AG20443 (cell line): ENCODE measurements at regions not wholly inside any gene's neighbourhood (a gene's known extent, or its start where the extent isn't known, plus 50 kb on each side); places are given as distances from the start of the nearest gene placed in this dataset.
A peak's percentile ranks its signal among the peaks of the same experiment; 100 is the strongest.
"Not testable (repeated sequence)": the region's sequence is repeated elsewhere in the genome, so short reads cannot be mapped to it uniquely, and the experiment has no call there.

Source experiments
- DNase-seq: peaks from one replicate; pipeline ENCODE4 v3.0.0; 2012; ENCODE audit warnings: low spot score, mixed read lengths

DNA sequence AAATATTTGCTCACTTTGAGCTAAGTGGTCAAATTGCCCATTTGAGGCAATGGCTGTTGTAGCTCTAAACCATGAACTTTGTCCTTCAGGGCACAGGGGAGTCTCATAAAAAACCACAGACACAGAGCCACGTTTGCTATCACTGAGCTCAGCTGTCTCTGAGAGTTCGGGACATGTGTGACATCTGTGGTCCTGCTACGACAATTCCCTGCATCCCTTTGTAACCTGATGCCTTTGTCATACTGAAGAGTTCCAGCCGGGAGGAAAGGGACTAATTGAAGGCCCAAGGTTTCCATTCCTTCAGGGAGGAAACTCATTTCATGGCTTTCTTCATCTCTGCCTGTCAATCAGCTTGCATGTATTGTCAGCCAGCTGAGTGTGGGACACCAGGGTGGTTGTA is 599.4 kb upstream of the CDH5 start:
- no peak for DNase-seq

DNA sequence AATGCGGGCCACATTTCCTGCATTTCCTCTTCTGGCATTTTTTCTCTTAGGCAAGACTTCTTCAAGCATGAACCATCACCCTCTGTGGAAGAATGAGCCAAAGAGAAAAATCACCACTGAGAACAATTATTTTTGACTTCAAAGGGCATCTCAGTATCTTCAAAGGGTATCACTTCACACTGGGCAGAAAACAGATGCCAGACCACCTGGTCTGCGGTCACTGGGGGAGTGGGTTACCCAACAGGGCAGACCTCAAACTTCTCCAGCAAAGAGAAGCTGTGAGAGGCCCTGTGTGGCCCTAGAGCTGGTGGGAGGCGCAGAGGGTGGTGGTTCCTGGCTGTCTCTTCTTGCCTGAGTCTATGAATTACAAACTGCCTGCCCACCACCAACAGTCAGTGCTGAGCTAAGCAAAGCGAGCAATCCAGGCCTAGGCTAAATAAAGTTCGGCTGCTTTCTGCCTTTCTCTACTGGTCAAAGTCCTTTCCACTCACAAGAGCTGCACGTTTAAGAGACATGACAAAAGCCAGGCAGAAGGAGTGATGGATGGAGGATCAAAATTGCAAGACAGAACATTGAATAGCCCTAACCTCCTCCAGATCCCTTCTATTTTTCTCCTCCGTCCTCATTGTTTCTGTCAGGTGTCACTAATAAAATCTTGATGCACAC is 602.7 kb upstream of the CDH5 start:
- DNase-seq, result no peak

DNA sequence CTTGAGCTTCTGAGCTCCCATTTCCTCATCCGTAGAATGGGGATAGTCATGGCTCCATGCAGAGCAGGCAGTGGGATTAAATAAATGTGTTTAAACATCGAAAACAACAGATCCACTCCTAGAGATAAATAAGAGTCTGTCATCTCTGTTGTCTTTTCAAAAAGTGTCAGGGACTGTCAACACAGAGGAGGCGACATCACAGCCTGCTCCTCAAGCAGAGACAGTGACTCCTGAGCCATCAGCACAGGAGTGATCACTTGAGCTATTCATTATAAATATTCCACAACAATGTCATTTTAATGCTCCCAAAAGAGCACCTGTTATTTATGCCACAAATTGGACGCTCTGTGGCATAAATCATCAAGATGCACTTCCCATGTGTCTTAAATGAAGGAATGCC is 605.6 kb upstream of the CDH5 start:
- no peak for DNase-seq

DNA sequence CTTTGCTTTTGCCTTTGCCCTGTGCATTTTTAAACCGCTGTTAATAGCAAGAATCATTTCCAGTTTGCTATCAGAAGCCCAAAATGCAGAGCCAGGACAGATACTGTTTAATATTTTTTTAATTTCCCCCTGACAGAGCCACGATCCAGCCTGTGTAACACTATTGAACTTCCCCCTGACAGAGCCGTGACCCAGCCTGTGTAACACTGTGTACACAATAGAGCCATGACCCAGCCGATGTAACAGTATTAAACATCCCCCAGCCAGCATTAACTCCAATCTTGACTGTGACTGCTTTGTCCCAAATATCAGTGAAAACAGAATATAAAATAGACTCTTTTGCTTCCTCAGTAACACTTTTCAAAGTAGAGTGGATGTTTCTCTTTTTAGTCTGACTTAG is 607.9 kb upstream of the CDH5 start:
- DNase-seq, result no peak

DNA sequence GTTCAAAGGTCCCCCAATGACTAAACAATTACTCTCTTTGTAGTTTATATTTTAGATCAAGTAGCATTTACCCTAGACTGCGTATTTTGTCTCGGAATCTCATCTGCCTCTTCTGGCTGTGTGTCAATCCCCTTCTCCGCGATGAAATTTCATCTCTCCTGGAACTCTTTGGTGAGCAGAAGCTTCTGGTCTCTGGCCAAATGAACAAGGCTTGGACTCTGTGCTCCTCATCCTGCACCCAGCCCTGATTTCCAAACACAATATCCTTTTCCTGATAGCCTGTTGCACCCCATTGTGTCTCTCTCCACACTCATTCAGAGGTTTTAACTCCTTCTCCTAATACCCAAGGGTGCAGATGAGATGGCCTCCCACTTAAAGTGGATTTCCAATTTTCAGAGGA is 609.4 kb upstream of the CDH5 start:
- DNase-seq, result no peak

DNA sequence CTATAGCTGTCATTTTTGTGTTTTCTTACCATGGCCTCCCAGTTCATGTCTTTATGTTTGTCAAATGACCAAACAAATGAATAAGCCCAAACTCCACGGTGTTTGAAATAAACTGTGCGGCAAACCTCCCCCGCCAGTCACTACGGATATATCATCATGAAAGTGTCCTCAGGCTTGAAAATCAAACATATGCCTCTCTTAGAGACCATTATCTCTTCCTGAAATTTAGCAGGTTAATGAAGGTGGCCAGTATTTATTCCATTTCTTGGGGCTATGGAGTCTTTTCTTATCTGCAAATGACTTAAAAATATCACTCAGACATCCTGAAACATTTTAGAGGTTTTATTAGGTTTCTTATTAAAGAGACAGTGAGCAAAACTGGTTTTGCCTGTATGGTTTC is 610.3 kb upstream of the CDH5 start:
- DNase-seq, result no peak

DNA sequence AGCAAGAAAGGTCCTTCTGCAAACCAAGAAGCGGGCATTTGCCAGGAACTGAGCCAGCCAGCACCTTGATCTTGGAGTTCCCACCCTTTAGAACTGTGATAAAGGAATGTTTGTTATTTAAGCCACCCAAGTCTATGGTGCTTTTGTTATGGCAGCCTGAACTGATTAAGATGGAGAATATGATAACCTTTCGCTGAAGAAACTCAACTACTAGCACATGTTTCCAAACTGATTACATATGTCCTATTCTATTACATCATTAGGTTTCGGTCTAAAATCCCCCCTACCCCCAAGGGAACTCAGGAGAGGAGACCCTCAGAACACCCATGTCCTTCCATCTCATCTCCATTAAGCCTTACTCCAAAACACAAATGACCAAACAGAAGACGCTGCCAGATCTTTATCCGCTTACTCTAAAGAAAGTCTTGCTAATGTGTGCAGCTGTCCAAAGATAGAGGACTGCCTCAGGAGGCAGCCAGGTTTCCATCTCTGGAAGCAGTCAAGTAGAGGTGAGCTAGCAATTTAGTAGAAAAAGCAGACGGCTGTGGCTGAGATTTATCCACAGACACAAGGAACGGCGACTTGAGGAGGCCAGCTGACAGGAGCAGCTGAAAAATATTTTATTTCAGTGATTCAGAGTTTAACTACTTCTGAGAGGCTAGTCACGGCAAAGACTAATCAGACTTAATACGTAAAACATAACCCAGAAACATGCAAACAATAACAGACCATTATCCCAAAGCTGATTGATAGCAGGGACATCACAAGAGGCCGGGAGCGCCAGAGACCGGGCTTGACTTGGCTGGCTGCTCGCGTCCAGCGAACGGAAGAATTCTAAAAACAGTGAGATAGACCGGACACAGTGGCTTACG is 611.4 kb upstream of the CDH5 start:
- DNase-seq, result peak; percentile 76

DNA sequence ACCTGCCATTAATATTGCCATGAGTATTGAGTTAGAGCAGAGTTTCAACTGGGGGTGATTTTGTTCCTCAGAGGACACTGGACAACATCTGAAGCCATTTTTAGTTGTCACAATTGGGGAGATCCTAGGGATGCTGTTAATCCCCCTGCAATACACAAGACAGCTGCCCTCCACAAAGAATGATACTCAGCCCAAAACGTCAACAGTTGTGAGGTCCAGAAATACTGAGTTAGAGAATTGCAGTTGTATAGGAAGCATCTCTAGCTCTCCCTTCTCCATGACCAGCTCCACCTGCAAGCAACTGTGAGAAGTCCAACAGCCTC is 614.0 kb upstream of the CDH5 start:
- DNase-seq, result no peak

DNA sequence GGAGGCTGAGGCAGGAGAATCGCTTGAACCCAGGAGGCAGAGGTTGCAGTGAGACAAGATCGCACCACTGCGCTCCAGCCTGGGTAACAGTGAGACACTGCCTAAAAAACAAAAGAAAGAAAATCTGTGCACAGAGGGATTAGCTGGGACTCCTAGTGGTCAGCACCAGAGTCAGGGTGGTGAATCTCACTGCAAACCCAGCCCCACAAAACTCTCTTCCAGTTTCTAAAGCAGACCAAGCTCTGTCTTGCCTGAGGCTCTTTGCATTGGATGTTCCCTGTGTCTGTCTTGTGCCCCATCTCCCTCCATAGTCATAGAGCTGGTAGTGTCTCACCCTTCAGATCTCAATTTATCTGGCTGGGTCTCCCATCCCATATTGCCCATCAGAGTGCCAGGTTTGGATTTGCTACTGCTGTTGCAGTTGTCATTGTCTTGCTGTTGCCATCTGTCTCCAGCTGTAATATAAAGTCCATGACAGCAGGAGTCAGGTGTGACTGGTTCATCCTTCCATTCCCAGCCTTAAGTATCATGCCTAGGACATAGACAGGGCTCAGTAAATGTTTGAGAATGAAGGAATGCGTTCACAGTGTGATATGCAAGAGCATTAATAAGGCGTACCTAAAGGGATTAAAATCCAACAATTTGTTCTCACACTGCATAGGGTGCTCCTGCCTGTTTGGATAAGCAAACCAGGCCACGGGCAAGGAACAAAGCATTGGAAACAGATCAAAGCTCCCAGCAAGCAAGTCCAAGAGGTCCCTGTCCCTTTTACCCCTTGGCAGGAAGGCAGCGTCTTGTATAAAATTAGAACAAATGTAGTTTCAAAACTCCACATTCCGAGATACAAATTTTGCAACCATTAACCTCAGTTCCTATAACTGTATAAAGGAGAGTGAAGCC is 614.6 kb upstream of the CDH5 start:
- DNase-seq, result no peak

DNA sequence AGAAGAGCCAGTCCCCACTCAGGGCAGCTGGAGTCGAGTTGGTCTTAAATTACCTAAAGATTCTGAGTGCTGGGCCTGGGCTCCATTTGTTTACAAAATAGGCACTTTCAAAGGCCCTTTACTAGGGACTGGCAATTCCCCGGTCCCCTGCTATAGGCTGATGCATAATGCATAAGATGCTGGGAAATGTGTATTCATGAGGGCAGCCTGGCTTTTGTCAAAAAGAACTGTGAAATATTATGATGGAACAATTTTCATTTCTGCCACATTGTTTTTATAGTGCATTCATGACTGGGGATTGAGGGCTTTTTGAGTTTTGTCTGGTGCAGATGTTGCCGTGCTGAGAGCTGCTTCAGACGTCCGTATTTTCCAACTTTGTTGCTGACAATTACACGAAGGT is 617.0 kb upstream of the CDH5 start:
- DNase-seq, result no peak

DNA sequence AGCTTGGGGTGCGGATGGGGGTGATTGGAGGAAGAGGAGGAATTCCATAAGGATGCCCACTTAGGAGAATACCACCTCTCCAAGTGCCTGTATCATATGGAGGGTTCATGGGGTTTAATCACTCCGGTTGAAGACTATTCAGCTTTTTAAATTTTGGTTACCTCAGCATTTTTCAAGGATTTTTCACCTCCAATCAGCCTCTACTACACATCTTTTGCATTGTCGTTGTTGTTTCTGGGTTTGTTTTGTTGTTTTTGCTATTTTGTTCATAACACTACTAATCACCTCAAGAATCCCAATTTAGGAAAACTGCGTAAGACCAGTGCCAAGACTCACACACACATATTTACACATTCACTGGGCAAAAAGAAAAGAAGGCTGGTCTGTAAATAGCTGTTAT is 619.5 kb upstream of the CDH5 start:
- DNase-seq, result no peak

DNA sequence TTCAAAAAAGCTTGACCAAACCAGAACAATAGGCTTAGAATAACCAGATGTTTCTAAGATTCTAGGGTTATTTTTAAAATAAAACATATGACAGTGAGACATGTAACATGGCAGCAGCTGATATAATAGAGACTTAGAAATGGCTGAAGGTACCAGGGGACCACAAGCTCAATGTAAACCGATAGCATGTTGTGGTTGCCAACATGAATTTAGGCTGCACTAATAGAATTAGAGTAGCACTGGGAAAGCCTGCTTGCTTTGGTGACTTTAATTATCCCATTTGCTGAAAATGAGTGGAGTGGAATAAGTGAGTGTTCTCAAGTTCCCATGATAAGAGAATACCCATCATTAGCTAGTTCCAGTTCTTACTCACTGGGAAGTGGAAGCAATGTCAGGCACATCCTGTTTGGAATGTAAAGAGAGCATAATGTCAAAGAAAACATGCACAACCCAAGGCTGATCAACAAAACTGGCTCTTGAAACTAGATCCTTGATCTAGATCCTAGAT is 621.2 kb upstream of the CDH5 start:
- no peak for DNase-seq

DNA sequence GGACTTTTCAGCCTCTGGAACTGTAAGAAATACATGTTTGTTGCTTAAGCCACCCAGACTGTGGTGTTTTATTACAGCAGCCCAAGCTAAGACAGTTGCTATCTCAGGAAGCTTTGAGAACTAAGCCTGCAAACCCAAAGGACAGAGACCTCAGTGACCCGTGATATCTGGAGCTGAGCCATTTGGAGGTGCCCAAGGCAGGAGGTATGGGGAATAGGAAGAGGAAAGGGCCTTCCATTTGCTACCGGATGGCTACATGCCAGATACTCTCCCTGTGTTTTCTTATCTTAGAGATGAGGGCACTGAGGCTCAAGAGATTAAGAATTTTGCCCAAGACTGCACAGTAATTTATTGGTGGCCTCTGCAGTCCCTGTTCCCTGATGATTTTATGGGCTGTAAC is 622.1 kb upstream of the CDH5 start:
- no peak for DNase-seq

DNA sequence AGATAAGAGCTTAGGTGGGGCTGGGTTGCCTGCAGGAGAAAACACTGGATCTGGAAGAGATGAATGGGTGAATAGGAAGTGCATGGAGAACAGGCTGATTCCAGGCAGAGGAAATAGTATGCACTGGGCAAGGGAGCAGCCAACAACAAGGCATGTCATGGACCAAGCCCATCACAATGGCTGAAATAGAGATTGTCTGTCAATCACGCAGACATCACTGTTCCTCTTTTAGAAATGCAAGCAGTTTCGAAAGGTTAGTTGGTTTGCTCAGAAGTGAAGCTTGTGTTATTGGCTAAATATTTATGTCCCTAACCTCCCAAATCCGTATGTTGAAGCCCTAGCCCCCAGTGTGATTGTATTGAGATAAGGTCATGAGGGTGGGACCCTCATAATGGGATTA is 621.7 kb upstream of the CDH11 start:
- DNase-seq, result no peak

DNA sequence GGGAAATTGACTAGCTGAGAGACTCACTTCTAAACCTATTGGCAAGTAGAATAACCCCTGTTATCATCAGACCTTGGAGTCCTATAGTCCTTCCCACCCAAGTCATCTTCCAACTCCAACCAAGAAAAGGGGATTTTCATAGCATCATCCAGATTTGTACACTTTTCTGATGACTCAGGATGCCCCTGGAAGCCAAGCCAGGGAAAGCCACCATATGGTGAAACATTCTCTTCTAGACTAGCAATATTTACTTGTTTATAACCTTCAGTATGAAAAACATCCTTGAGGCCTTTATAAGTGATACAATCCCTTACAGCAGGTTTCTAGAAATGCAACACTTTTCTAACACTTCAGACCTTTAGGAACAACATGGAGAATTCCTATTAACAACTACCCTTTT is 618.8 kb upstream of the CDH11 start:
- peak; percentile 19 for DNase-seq

DNA sequence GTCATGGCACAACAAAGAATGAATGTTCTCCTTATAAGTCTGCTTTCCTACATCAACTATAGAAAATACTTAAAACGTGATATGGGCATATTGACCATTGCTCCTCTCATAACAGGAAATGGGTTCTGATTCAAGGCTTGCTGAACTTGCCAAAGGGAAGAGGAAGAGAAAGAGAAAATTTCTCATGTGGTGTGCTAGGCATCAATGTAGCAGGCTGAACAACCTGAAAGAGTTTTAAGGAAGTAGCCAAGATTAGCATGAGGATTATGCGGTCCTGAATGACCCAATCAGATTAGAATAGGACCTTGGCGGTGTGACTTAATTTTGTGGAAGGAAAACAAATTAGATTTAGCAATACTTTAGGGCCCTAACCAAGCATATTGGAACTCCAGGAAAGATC is 617.7 kb upstream of the CDH11 start:
- DNase-seq, result no peak

DNA sequence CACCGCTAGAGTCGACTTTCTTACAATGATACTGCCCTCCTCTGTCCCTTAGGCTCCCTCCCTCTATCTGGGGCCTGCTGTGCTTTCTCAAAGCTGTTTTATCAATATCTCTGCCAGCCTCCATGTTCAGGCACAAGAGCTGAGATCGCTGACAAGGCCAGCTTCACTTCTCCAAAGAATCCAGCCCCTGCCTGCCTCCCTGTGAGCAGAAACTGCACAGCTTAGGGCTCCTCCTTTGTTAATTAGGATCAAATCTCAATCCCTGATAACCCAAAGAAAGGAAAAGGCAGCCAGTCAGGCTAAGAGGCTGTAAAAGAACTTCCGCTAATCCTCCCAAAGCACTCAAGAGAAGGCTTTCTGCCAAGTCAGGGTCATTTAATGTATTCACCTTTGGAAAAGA is 616.0 kb upstream of the CDH11 start:
- DNase-seq, result no peak

DNA sequence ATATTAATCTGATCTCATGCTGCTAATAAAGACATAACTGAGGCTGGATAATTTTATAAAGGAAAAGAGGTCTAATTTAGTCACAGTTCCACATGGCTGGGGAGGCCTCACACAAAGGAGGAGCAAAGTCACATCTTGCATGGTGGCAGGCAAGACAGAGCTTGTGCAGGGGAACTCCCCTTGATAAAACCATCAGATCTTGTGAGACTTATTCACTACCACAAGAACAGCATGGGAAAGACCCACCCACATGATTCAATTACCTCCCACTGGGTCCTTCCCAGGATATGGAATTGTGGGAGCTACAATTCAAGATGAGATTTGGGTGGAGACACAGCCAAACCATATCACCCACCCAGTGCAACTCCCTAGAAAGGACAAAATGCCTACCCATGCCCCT is 613.8 kb upstream of the CDH11 start:
- not testable (repeated sequence) for DNase-seq

DNA sequence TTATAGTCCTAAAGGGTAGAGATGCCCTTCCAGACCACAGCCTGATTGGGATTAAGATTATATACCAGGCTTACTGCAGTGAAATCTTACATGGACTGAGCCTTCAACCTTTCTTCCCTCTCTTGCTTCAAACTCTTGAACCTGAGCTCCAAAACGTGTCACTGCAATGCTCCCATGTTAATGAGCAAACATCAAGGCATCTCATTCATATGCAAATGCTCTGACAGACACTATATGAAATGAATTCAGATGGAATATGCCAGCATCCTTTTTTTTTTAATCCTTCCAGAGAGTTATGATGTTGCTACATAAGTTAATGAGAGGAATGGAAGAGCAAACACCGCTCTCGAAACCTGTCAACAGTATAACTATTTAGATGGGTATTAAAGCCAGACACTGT is 611.9 kb upstream of the CDH11 start:
- DNase-seq, result no peak

DNA sequence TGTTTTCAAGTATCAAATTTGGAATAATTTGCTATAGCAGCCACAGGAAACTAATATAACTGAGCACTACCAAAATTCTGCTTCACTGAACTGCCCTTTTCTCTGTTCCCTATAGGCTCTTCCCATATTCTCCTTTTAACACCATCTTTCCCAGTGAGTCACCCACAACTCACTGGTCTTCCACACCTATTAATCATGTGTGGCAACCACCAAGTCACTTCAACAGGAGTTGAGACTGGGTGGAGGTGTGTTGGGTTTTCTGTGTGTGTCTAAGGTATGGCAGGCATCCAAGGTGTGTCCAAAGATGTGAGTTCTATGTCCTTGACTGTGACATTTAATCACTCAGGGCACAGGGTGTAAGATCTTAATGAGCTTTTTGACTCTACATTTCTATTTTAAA is 610.0 kb upstream of the CDH11 start:
- DNase-seq, result no peak

DNA sequence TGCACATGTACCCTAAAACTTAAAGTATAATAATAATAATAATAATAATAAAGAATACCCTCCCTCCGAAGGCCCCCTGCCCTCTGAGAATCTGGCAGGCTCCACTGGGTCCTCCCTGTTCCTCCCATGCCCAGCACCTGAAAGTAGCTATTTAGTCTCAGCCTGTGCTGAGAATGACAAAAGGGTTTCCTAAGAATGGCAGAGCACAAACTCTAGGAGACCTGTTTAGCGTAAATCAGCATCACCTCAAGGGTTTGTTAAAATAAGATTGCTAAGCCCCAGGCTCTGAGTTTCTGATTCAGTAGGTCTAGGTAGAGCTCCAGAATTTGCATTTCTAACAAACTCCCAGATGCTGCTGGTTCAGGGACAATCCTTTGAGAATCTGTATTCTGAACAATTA is 606.8 kb upstream of the CDH11 start:
- no peak for DNase-seq

DNA sequence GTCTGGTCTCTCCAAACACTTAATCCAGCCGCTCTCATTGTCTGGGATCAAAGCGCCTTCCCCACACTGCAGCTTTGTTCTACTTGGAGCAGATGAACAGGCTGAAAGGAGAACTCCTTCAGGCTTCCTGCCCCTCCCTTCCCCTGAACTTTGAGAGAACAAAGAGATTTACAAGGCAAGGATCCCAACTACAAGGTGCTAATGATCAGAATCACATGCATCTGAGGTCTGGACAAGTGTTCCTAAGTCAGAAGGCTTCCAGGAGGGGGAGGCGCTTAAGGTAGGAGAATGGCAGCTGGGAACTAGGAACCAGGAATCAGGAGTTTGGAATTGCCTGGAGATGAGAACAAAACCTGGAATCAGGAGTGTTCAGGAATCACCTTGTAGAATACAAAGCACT is 606.3 kb upstream of the CDH11 start:
- no peak for DNase-seq
